ENCODE measurements at regions not wholly inside any gene's neighbourhood (a gene's known extent, or its start where the extent isn't known, plus 50 kb on each side); places are given as distances from the start of the nearest gene placed in this dataset.

DNA sequence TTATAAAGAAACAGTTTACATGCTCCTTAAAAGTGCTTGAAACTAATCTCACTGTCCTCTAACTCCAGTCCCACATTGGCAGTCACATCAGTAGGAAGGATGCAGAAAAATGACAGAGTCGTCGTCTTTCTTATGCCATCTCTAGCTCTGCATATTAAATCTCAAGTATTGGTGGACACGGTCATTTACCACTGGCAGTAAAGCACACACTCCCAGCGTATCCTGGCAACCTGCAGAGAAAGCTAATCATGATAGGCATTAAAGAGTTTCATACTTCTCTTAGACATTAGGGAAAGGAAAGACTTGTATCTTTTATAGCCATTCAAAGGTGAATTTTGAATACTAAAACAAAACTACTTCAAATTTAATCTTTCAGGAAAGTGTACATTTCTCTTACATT is 202.0 kb upstream of the COBL start:
- TF ChIP-seq, protein P1, sequence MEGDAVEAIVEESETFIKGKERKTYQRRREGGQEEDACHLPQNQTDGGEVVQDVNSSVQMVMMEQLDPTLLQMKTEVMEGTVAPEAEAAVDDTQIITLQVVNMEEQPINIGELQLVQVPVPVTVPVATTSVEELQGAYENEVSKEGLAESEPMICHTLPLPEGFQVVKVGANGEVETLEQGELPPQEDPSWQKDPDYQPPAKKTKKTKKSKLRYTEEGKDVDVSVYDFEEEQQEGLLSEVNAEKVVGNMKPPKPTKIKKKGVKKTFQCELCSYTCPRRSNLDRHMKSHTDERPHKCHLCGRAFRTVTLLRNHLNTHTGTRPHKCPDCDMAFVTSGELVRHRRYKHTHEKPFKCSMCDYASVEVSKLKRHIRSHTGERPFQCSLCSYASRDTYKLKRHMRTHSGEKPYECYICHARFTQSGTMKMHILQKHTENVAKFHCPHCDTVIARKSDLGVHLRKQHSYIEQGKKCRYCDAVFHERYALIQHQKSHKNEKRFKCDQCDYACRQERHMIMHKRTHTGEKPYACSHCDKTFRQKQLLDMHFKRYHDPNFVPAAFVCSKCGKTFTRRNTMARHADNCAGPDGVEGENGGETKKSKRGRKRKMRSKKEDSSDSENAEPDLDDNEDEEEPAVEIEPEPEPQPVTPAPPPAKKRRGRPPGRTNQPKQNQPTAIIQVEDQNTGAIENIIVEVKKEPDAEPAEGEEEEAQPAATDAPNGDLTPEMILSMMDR (IDR thresholded peaks at IDR 0.05) = no peak
- TF ChIP-seq POLR2A (IDR thresholded peaks at IDR 0.05) = no peak
- TF ChIP-seq POLR2AphosphoS5 (IDR thresholded peaks at IDR 0.05) = no peak
